Stimulated activated CD4-positive, alpha-beta T cell treated with anti-CD3 and anti-CD28 coated beads, Interleukin-1b, Interleukin-23, amount 100 ng/mL, for 1 hour (primary cell): ENCODE measurements at regions not wholly inside any gene's neighbourhood (a gene's known extent, or its start where the extent isn't known, plus 50 kb on each side); places are given as distances from the start of the nearest gene placed in this dataset.

Source experiments
- DNase-seq, 2 donors: peaks; one replicate each; pipeline ENCODE4 v3.0.0-alpha.2; 2020; ENCODE audit warnings: low read depth in 2 of 2

GRCh38 chr10:8229153-8229552 is 174.7 kb downstream of the GATA3 start:
- DNase-seq, result no peak

DNA sequence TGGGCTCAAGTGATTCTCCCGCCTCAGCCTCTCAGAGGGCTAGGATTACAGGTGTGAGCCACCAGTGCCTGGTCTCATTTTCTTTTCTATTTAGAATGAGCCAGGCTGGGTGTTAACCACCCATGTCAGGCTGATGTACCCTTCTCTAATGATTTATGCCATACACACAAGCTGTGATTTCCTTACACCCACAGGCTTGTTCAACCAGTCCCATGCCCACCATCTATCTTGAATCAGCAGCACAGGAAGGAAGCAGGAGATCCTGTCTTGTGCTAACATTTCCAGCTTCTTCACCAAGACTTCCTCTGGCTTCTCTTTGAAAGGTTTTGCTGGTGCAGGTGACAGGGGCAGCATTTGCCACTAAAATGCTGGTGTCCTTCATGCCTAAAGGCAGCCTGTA is 176.4 kb downstream of the GATA3 start:
- DNase-seq, result no peak

GRCh38 chr10:8233049-8233448 is 178.6 kb downstream of the GATA3 start:
- no peak for DNase-seq

DNA sequence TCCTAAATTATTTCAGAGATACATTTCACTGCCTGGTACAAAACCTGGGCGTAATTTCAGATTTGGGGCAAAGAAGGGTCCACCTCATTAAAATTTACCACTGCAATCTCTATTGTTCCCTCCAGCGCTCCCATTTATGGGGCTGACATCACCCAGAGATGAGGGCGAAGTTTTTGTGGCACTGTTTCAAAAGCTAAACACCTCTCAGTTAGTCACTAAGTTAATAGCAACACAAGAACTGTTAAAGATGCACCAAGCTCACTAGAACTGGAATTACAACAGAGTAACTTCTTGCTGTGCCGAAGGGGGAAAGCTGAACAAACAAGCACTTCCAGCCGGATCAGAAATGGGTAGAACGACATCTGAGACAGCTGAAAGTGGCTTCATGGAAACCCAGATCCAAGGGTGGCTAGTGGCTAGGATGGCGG is 179.4 kb downstream of the GATA3 start:
- DNase-seq, result no peak

DNA sequence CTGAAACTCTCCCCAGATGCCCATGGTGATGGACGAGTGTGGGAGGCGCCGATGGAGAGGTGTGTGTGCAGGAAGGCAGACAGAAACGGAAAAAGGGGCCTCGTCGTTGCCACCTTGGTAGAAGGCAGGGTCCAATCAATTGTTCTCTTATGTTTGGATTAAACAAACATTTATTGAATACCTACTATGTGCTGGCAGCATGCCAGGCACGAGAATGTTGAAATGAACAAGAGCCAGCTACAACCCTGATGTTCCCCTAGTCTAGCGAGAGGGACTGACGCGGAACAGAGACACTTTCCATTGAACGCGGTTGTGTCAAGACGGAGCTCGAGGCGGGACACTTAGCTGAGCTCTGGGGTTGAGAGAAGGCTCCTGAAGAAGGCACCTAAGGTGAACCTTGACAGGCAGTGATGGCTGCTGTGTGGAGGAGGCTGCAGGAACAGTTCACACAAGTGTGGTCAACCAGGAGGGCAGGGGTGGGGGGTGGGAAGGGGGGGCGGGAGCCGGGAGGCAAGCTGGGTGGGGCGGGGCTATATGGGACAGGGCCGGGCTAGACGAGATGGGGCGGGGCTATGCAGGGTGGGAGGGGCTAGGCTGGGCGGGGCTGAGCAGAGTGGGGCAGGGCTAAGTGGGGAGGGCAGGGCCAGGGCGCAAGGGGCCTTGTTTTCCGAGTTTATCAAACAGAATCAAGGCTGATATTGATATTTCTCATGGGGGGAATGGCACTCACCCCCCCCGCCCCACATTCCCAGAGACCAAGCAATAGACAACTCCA is 181.0 kb downstream of the GATA3 start:
- DNase-seq, result no peak

DNA sequence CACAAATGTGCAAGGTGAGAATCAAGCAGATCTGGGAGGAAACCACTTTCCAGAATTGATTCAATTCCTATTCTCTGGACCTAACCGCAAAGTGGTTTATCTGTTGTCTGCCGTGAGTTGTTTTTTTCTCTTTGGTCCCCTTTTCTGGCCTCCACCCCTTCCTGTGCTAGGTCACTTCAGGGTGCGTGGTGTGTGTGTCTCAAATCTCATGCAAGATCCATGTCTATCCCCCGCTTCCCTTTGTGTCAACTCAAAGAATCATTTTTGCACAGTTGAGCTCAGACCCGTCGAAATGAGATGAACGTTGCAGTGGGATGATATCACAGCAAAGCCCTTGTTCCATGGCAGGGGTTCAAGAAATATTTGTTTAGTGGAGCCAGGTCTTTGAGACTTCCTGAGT is 184.5 kb downstream of the GATA3 start:
- no peak for DNase-seq

DNA sequence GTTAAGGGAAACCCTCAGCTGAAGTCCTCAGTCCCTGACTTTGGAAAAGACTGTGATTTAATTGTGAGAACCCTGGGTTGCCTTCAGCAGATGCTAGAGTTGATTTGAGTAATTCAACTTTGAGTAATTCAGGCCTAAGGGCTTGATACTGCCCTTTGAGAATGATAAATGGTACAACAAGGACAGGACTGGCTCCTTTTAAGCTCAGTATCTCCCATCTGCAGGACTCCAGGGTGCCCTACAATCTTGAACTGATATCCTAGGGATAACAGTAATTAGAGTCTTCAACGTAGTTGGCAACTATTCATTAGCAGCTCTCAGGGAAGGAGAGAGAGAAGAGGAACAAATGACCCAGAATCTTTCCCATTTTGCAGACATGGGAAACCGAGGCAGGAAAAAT is 186.4 kb downstream of the GATA3 start:
- no peak for DNase-seq

GRCh38 chr10:8242295-8242872 is 187.9 kb downstream of the GATA3 start:
- no peak for DNase-seq

DNA sequence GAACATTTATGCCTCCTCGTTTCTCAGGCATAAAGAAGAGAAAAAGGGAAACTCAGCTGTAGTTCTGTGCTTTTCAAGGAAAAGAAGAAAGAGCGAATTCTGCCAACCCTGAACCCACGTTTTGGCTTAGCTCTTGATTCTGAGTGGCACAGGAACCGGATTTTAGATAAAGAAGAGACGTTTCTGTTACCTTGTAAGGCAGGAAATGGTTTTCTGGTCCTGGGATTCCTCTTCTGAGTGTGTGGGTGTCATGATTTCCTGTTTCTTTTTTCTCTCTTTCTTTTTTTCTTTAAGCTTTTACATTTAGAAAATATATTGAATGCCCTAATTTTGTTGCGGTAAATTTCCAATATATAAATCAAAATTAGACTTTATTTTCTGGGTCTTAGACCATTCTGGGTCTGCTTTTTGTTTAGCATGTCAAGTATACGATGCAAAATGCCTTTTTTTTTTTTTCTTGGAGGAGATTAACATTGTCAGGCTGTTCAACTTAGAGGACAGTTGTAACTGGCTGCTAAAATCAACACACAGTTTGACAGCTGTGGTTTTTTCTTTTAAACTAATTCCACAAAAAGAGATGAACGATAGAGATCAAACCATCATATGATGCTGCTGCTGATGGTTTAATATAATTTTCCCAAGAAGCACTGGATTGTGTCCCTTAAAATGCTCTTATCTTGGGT is 190.8 kb downstream of the GATA3 start:
- DNase-seq, result no peak

DNA sequence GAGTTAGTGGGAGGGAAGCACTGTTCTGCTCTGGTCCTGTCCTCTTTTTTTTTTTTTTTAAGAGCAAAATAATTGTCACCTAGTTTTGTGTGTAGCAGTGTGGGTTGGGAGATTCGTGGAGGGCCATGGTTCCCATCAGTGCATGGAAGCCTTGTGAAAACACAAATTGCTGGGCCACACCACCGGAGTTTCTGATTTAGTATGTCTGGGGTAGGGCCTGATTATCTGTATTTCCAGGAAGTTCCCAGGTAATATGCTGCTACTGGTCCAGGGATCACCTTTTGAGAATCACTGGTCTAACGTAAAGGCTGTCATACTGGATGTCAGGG is 191.3 kb downstream of the GATA3 start:
- DNase-seq, result no peak

GRCh38 chr10:8246548-8246947 is 192.1 kb downstream of the GATA3 start:
- DNase-seq, result no peak

DNA sequence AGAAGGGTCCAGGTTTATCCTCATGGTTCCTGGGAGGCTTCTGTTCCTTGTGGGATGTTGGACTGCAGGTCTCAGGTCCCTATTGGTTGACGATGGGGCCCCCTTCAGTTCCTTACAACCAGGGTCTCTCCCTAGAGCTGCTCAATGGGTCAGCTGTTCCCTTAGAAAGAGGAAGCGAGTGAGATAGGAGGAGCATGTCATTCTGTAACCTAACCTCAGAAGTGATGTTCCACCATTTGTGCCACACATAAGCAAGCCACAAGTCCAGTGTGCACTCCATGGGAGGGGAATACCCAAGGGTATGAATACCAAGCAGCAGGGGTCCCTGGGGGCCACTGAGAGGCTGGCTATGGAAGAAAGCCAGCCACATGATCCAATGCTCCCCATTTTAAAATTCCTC is 192.7 kb downstream of the GATA3 start:
- DNase-seq, result no peak

DNA sequence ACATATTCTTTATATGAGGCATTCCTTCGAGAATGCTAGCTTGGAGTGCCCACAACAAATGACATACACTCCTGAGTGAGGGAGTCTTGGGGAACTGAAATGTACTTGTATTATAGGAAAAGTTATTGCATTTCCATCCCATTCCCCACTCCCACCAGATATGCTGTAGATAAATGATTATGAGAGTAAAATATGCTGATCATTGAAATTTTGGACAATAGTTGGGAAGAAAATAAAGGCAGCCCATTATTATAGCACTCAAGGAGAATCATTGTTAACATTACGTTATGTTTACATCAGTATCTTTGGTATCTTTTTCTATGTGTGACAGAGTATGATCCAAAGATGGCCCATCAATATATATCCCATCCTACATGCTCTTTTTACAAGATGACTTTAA is 194.4 kb downstream of the GATA3 start:
- no peak for DNase-seq

- no peak for DNase-seq
These were observed 199.9 kb downstream of the GATA3 start for GRCh38 chr10:8254350-8254749.

DNA sequence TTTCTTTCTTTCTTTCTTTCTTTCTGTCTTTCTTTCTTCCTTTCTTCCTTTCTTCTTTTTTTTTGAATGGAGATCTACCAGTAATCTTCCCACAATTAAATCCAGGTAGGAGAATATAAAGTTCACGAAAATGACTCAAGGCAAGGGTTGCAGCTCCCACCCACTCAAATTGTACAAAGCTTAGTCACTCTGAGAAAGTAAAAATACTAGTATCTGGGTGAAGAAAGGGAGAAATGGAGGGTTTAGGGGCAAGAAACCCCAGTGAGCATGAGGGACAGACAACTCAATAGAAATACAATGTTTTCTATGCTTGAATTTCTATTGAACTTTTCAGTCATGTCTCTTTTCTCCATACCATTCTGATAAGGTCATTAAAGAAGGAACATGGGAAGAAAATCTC is 200.8 kb downstream of the GATA3 start:
- DNase-seq, result no peak

DNA sequence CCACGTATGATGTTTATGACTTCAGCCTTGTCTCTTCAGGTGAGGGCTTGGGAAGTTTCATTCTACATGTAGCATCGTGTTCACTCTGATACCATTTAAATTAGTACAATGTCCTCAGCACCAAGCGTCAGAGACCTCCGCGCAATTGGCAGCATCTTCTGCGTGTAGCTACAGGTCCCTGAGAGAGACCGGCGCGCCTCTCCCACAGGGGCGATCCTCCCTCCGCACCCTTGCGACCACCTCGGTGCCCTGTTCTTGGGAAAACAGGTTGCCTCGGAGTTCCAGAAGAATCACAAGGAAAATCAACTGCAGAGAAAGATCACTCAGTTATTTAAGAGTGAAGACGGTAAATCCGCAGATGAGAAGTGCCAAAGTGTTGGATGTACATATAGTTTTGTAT is 206.2 kb downstream of the GATA3 start:
- no peak for DNase-seq

DNA sequence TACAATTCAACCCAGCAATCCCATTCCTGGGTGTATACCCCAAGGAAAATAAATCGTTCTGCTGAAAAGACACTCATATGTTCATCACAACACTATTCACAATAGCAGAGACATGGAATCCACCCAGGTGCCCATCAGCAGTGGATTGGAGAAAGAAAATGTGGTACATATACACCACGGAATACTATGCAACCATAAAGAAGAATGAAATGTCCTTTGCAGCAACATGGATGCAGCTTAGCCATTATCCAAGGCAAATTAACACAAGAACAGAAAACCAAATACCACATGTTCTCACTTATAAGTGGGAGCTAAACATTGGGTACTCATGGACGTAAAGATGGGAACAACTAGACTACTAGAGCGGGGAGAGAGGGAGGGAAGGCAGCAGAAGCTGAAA is 207.8 kb downstream of the GATA3 start:
- DNase-seq, result no peak

GRCh38 chr10:8269976-8270375 is 215.5 kb downstream of the GATA3 start:
- DNase-seq, result no peak

- no peak for DNase-seq
These were observed 218.4 kb downstream of the GATA3 start for GRCh38 chr10:8272794-8273425.

GRCh38 chr10:8273749-8274148 is 219.3 kb downstream of the GATA3 start:
- no peak for DNase-seq

DNA sequence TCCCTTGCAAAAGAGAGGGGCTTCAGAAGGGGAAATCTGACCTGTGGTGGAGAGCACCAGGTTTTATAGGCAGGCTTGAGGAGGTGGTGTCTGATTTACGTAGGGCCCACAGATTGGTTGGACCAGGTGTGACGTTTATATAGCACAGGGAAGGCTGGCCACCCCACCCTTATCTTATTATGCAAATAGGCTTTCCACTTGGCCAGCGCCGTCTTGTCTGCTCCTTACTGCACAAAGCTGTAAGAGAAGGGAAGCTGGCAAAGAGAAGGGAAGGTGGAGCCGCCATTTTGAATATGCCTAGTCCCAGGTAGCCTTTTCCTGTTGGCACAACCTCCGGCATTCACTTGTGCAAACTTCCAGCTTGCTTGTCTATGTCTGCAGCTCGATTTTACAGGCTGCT is 221.4 kb downstream of the GATA3 start:
- DNase-seq, result no peak

DNA sequence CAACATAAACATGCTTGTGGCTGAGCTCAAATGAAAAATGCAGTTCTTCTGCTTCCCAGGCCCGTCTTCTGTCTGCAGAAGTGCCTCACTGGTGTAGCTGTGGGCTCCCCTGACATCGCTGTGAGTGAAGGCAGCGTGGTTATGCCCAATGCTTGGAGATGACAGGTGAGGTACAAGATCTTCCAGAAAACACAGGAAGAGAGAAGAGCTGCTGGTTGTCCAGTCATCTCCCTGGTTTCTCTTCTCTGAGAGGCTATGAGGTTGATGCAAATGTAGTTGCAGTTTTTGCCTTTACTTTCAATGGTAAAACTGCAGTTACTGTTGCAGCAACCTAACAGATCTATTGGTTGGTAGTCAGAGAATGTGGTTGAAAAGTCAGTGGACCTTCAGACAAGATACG is 223.6 kb downstream of the GATA3 start:
- DNase-seq, result no peak

DNA sequence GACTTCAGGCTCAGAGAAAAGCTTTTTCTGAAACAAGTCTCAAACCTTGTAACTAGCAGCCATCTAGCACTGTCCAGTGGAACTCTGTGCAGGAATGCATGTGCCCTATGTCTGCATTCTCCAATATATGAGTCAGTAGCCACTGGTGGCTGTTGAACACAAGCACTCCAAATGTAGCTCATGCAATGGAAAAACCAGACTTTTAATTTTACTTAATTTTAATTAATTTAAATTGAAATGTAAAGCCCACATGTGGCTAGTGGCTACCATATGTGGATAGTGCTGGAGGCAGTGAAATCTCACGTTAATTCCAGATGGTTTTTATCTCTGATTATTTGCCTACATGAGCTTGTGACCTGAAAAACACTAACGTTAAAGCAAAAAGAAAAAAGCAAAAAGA is 225.1 kb downstream of the GATA3 start:
- DNase-seq, result no peak
